HEK293 (cell line): ENCODE measurements at regions not wholly inside any gene's neighbourhood (a gene's known extent, or its start where the extent isn't known, plus 50 kb on each side); places are given as distances from the start of the nearest gene placed in this dataset.
A peak's percentile ranks its signal among the peaks of the same experiment; 100 is the strongest.

Experiments
- CTCF ChIA-PET: fragments of 350-600 bp; formaldehyde crosslinking; extraction: SDS; loops from one replicate; lab custom pipeline; 2021; ENCODE audit warnings: antibody characterized with exemption; lab: Yijun Ruan, JAX
- POLR2A ChIA-PET: fragments of 300-600 bp; formaldehyde crosslinking; extraction: SDS; loops from one replicate; lab custom pipeline; 2020; ENCODE audit warnings: antibody characterized with exemption, inconsistent platforms; lab: Yijun Ruan, JAX
- H3K27ac ChIP-seq: fragments of 200-500 bp; sonication (Bioruptor generic); 2 replicates; pipeline ENCODE4 v1.5.1; 2014; ENCODE audit warnings: low read depth, low read length, control low read depth, inconsistent platforms; ENCODE audit errors: extremely low read depth
- H3K36me3 ChIP-seq, 2 experiments: fragments of 200-500 bp in 1 of 2; sonication (Bioruptor generic) in 1 of 2; 1 replicate in 1 of 2; 2 replicates in 1 of 2; pipeline ENCODE4 v1.5.1; 2014 to 2017; ENCODE audit warnings: inconsistent platforms in 2 of 2, low read length in 2 of 2; ENCODE audit not compliant: control insufficient read depth in 2 of 2, insufficient read depth in 1 of 2
- H3K4me1 ChIP-seq: fragments of 200-500 bp; sonication (Bioruptor generic); 2 replicates; pipeline ENCODE4 v1.5.1; 2014; ENCODE audit warnings: mild to moderate bottlenecking, low read length, inconsistent platforms; ENCODE audit not compliant: control insufficient read depth, insufficient read depth
- H3K4me3 ChIP-seq: 2 replicates; pipeline ENCODE4 v1.5.1; 2011; ENCODE audit warnings: low read depth, mild to moderate bottlenecking, control low read depth, low read length, moderate library complexity
- H3K9me3 ChIP-seq: fragments of 200-500 bp; sonication (Bioruptor generic); 2 replicates; pipeline ENCODE4 v1.5.1; 2014; ENCODE audit warnings: low read depth, low read length, inconsistent platforms; ENCODE audit not compliant: control insufficient read depth, insufficient read depth
- BCL11A ChIP-seq: fragments of 450-650 bp; formaldehyde crosslinking; IDR thresholded peaks from 2 replicates; pipeline ENCODE4 v1.5.1; 2016; ENCODE audit warnings: low read depth, missing biosample characterization, missing genetic modification characterization
- BCL11B ChIP-seq: fragments of 450-650 bp; formaldehyde crosslinking; IDR thresholded peaks from 2 replicates; pipeline ENCODE4 v1.5.1; 2016; ENCODE audit warnings: low read depth, missing biosample characterization, missing genetic modification characterization
- EGR2 ChIP-seq: fragments of 450-650 bp; formaldehyde crosslinking; IDR thresholded peaks from 2 replicates; pipeline ENCODE4 v1.5.1; 2016; ENCODE audit warnings: low read depth, missing biosample characterization, missing genetic modification characterization
- GFI1B ChIP-seq: fragments of 450-650 bp; formaldehyde crosslinking; IDR thresholded peaks from 2 replicates; pipeline ENCODE4 v1.5.1; 2016; ENCODE audit warnings: missing biosample characterization, missing genetic modification characterization
- PRDM1 ChIP-seq: fragments of 450-650 bp; formaldehyde crosslinking; IDR thresholded peaks from 2 replicates; pipeline ENCODE4; 2016; ENCODE audit warnings: missing biosample characterization, missing genetic modification characterization
- REPIN1 ChIP-seq: fragments of 450-650 bp; formaldehyde crosslinking; IDR thresholded peaks from 2 replicates; pipeline ENCODE4 v1.5.1; 2017; ENCODE audit warnings: missing biosample characterization, missing genetic modification characterization, low read depth
- SCRT2 ChIP-seq: fragments of 450-650 bp; formaldehyde crosslinking; IDR thresholded peaks from 2 replicates; pipeline ENCODE4 v1.5.1; 2016; ENCODE audit warnings: missing biosample characterization, missing genetic modification characterization
- ZIC2 ChIP-seq: fragments of 450-650 bp; formaldehyde crosslinking; IDR thresholded peaks from 2 replicates; pipeline ENCODE4 v1.5.1; 2016; ENCODE audit warnings: missing biosample characterization, missing genetic modification characterization
- ZNF112 ChIP-seq: fragments of 450-650 bp; formaldehyde crosslinking; IDR thresholded peaks from 2 replicates; pipeline ENCODE4 v1.5.0; 2017; ENCODE audit warnings: missing biosample characterization, missing genetic modification characterization
- ZNF132 ChIP-seq: fragments of 450-650 bp; formaldehyde crosslinking; IDR thresholded peaks from 2 replicates; pipeline ENCODE4 v1.5.1; 2017; ENCODE audit warnings: missing biosample characterization, missing genetic modification characterization, borderline replicate concordance
- ZNF138 ChIP-seq: fragments of 450-650 bp; formaldehyde crosslinking; IDR thresholded peaks from 2 replicates; pipeline ENCODE4 v1.5.1; 2016; ENCODE audit warnings: missing biosample characterization, missing genetic modification characterization, borderline replicate concordance
- ZNF174 ChIP-seq: fragments of 450-650 bp; formaldehyde crosslinking; IDR thresholded peaks from 2 replicates; pipeline ENCODE4 v1.5.0; 2017; ENCODE audit warnings: missing biosample characterization, mild to moderate bottlenecking, missing genetic modification characterization
- ZNF274 ChIP-seq, 2 experiments: fragments of 200-500 bp in 1 of 2; fragments of 450-650 bp in 1 of 2; sonication (Bioruptor generic) in 1 of 2; formaldehyde crosslinking in 1 of 2; IDR thresholded peaks; 2 replicates each; pipeline versions ENCODE4 v1.5.1 to v1.6.1; 2014 to 2016; ENCODE audit warnings: borderline replicate concordance in 1 of 2, inconsistent platforms in 1 of 2, low read length in 1 of 2, missing biosample characterization in 1 of 2, missing genetic modification characterization in 1 of 2
- ZNF335 ChIP-seq: fragments of 450-650 bp; formaldehyde crosslinking; conservative IDR thresholded peaks from 2 replicates; pipeline ENCODE4 v1.5.1; 2016; ENCODE audit warnings: missing biosample characterization, missing genetic modification characterization
- ZNF366 ChIP-seq: fragments of 450-650 bp; formaldehyde crosslinking; conservative IDR thresholded peaks from 2 replicates; pipeline ENCODE4 v1.5.1; 2016; ENCODE audit warnings: missing biosample characterization, missing genetic modification characterization
- ZNF37A ChIP-seq: fragments of 450-650 bp; IDR thresholded peaks from 2 replicates; pipeline ENCODE4 v1.5.1; 2018; ENCODE audit warnings: missing biosample characterization, missing genetic modification characterization
- ZNF529 ChIP-seq: fragments of 450-650 bp; formaldehyde crosslinking; IDR thresholded peaks from 2 replicates; pipeline ENCODE4 v1.5.1; 2017; ENCODE audit warnings: missing genetic modification characterization, missing biosample characterization; ENCODE audit not compliant: insufficient replicate concordance
- ZNF623 ChIP-seq: fragments of 450-650 bp; formaldehyde crosslinking; IDR thresholded peaks from 2 replicates; pipeline ENCODE4 v1.5.1; 2016; ENCODE audit warnings: missing biosample characterization, missing genetic modification characterization
- ZNF654 ChIP-seq: fragments of 450-650 bp; formaldehyde crosslinking; IDR thresholded peaks from 2 replicates; pipeline ENCODE4 v1.5.1; 2016; ENCODE audit warnings: low read depth, missing biosample characterization, missing genetic modification characterization
- ZNF658 ChIP-seq: fragments of 450-650 bp; formaldehyde crosslinking; IDR thresholded peaks from 2 replicates; pipeline ENCODE4; 2016; ENCODE audit warnings: missing biosample characterization, missing genetic modification characterization
- ZNF701 ChIP-seq: fragments of 450-650 bp; formaldehyde crosslinking; IDR thresholded peaks from 2 replicates; pipeline ENCODE4 v1.5.1; 2016; ENCODE audit warnings: missing biosample characterization, missing genetic modification characterization
- ZNF707 ChIP-seq: fragments of 450-650 bp; formaldehyde crosslinking; IDR thresholded peaks from 2 replicates; pipeline ENCODE4 v1.5.1; 2016; ENCODE audit warnings: missing biosample characterization, missing genetic modification characterization
- ZNF777 ChIP-seq: fragments of 450-650 bp; formaldehyde crosslinking; IDR thresholded peaks from 2 replicates; pipeline ENCODE4 v1.5.1; 2017; ENCODE audit warnings: missing biosample characterization, missing genetic modification characterization, borderline replicate concordance
- TF ChIP-seq, protein P1 (sequence below): fragments of 450-650 bp; formaldehyde crosslinking; IDR thresholded peaks from 2 replicates; pipeline ENCODE4 v1.5.1; 2016; ENCODE audit warnings: missing biosample characterization, missing genetic modification characterization
- TF ChIP-seq, protein P2 (sequence below): fragments of 450-650 bp; formaldehyde crosslinking; IDR thresholded peaks from 2 replicates; pipeline ENCODE4 v1.5.1; 2016; ENCODE audit warnings: missing biosample characterization, missing genetic modification characterization
- TF ChIP-seq, protein P3 (sequence below): fragments of 450-650 bp; formaldehyde crosslinking; IDR thresholded peaks from 2 replicates; pipeline ENCODE4 v1.5.1; 2016; ENCODE audit warnings: missing biosample characterization, missing genetic modification characterization

- ChIA-PET POLR2A (no interaction called here), CTCF (interaction anchor here (0.6 to 1.5 kb wide), 6 partner anchors 12 to 1040 kb away, joined by 3 to 6 read pairs (median 3); no protein-coding TSS in a partner anchor)
- H3K9me3 ChIP-seq = no peaks in the 10 kb centered on the region
- no peak overlapping the region for H3K4me3 ChIP-seq
- H3K27ac ChIP-seq = no peak overlapping the region
- no peaks in the 10 kb centered on the region for H3K4me1 ChIP-seq
- TF ChIP-seq SCRT2 (tag by site-specific recombination) (peak; percentile 45; the same call in 1 of the 2 replicates), EGR2 (tag by site-specific recombination) (no peak), ZNF654 (tag by site-specific recombination) (peak; percentile 33; the same call in 1 of the 2 replicates), PRDM1 (tag by site-specific recombination) (peak; percentile 78), BCL11A (tag by site-specific recombination) (no peak), ZNF366 (tag by site-specific recombination) (peak; percentile 39; the same call in 1 of the 2 replicates)
- TF ChIP-seq, protein P1, sequence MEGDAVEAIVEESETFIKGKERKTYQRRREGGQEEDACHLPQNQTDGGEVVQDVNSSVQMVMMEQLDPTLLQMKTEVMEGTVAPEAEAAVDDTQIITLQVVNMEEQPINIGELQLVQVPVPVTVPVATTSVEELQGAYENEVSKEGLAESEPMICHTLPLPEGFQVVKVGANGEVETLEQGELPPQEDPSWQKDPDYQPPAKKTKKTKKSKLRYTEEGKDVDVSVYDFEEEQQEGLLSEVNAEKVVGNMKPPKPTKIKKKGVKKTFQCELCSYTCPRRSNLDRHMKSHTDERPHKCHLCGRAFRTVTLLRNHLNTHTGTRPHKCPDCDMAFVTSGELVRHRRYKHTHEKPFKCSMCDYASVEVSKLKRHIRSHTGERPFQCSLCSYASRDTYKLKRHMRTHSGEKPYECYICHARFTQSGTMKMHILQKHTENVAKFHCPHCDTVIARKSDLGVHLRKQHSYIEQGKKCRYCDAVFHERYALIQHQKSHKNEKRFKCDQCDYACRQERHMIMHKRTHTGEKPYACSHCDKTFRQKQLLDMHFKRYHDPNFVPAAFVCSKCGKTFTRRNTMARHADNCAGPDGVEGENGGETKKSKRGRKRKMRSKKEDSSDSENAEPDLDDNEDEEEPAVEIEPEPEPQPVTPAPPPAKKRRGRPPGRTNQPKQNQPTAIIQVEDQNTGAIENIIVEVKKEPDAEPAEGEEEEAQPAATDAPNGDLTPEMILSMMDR (tag by site-specific recombination) = peak; percentile 36; the same call in 1 of the 2 replicates
- no peaks in the 10 kb centered on the region for H3K36me3 ChIP-seq
These were observed 522.9 kb downstream of the LRRIQ3 start for GRCh38 chr1:73674945-73675561.

DNA sequence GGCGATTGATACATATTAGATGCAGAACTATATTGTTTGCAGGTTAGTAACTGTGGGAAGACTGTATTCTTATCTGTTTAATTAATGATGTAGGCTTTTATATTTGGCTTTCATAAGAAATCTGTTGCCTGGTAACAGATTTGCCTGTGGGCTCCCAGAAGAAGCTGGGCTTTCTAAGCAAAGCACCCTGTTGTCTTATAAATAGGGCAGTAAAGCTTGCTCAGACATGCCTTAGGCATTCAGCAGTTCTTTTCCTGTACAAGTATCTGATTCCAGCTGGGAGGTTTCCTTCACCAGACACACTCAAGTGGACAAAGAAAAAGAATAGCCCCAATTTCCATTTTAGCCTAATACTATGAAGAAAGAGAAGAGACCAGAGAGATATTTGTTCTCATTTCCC, 524.0 kb downstream of the LRRIQ3 start:
- Histone ChIP-seq H3K9me3 (no peaks in the 10 kb centered on the region), H3K36me3 (no peaks in the 10 kb centered on the region), H3K27ac (no peak overlapping the region), H3K4me1 (no peaks in the 10 kb centered on the region)
- POLR2A ChIA-PET = no interaction called here
- TF ChIP-seq PRDM1 (tag by site-specific recombination) (no peak), ZNF777 (no peak), ZNF132 (tag by site-specific recombination) (no peak), ZNF37A (tag by site-specific recombination) (no peak), ZNF138 (tag by site-specific recombination) (no peak), BCL11B (tag by site-specific recombination) (no peak), ZNF658 (no peak), ZIC2 (tag by site-specific recombination) (no peak), ZNF623 (tag by site-specific recombination) (no peak), ZNF335 (tag by site-specific recombination) (no peak), GFI1B (no peak), REPIN1 (no peak), ZNF529 (tag by site-specific recombination) (no peak), ZNF174 (tag by site-specific recombination) (no peak), ZNF112 (tag by site-specific recombination) (no peak), ZNF701 (tag by site-specific recombination) (no peak), ZNF707 (tag by site-specific recombination) (no peak), ZNF274 (IDR thresholded peaks at IDR 0.05; ENCODE audit: low read length) (no peak), ZNF274 (tag by site-specific recombination; IDR thresholded peaks at IDR 0.05; ENCODE audit: borderline replicate concordance) (no peak)
- TF ChIP-seq, protein P2, sequence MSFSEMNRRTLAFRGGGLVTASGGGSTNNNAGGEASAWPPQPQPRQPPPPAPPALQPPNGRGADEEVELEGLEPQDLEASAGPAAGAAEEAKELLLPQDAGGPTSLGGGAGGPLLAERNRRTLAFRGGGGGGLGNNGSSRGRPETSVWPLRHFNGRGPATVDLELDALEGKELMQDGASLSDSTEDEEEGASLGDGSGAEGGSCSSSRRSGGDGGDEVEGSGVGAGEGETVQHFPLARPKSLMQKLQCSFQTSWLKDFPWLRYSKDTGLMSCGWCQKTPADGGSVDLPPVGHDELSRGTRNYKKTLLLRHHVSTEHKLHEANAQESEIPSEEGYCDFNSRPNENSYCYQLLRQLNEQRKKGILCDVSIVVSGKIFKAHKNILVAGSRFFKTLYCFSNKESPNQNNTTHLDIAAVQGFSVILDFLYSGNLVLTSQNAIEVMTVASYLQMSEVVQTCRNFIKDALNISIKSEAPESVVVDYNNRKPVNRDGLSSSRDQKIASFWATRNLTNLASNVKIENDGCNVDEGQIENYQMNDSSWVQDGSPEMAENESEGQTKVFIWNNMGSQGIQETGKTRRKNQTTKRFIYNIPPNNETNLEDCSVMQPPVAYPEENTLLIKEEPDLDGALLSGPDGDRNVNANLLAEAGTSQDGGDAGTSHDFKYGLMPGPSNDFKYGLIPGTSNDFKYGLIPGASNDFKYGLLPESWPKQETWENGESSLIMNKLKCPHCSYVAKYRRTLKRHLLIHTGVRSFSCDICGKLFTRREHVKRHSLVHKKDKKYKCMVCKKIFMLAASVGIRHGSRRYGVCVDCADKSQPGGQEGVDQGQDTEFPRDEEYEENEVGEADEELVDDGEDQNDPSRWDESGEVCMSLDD (tag by site-specific recombination) = no peak
- TF ChIP-seq, protein P3, sequence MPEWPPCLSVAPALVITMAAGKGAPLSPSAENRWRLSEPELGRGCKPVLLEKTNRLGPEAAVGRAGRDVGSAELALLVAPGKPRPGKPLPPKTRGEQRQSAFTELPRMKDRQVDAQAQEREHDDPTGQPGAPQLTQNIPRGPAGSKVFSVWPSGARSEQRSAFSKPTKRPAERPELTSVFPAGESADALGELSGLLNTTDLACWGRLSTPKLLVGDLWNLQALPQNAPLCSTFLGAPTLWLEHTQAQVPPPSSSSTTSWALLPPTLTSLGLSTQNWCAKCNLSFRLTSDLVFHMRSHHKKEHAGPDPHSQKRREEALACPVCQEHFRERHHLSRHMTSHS (tag by site-specific recombination) = no peak
- TF ChIP-seq, all 188 proteins: peak for 0
- no peak overlapping the region for H3K4me3 ChIP-seq
- CTCF ChIA-PET = interaction anchor here (0.5 to 1.5 kb wide), 4 partner anchors 11 to 407 kb away, joined by 3 to 6 read pairs (median 4); no protein-coding TSS in a partner anchor
